Vagina (tissue), 2 donors: ENCODE measurements at regions not wholly inside any gene's neighbourhood (a gene's known extent, or its start where the extent isn't known, plus 50 kb on each side); places are given as distances from the start of the nearest gene placed in this dataset.

Experiments
- POLR2A ChIP-seq, 2 donors: fragments of 450-650 bp; IDR thresholded peaks; one replicate each; pipeline ENCODE4 v1.6.1; 2017; ENCODE audit warnings: antibody characterized with exemption in 2 of 2, mild to moderate bottlenecking in 2 of 2, moderate library complexity in 2 of 2
- POLR2AphosphoS5 ChIP-seq, 2 donors: sonication (generic); formaldehyde crosslinking; IDR thresholded peaks; one replicate each; pipeline ENCODE4 v1.9.0; 2017; ENCODE audit warnings: antibody characterized with exemption in 2 of 2, mild to moderate bottlenecking in 2 of 2, low read depth in 1 of 2; ENCODE audit not compliant: insufficient read depth in 1 of 2
- TF ChIP-seq, protein P1 (sequence below), 3 experiments: fragments of 450-650 bp in 2 of 3; fragments of 200-600 bp in 1 of 3; sonication (generic) in 1 of 3; IDR thresholded peaks; one replicate each; pipeline ENCODE4 v1.5.1; 2017 to 2019; ENCODE audit warnings: antibody characterized with exemption in 3 of 3, mild to moderate bottlenecking in 2 of 3, moderate library complexity in 2 of 3

- TF ChIP-seq, protein P1, sequence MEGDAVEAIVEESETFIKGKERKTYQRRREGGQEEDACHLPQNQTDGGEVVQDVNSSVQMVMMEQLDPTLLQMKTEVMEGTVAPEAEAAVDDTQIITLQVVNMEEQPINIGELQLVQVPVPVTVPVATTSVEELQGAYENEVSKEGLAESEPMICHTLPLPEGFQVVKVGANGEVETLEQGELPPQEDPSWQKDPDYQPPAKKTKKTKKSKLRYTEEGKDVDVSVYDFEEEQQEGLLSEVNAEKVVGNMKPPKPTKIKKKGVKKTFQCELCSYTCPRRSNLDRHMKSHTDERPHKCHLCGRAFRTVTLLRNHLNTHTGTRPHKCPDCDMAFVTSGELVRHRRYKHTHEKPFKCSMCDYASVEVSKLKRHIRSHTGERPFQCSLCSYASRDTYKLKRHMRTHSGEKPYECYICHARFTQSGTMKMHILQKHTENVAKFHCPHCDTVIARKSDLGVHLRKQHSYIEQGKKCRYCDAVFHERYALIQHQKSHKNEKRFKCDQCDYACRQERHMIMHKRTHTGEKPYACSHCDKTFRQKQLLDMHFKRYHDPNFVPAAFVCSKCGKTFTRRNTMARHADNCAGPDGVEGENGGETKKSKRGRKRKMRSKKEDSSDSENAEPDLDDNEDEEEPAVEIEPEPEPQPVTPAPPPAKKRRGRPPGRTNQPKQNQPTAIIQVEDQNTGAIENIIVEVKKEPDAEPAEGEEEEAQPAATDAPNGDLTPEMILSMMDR (IDR thresholded peaks at IDR 0.05), result no peak
- TF ChIP-seq POLR2A (IDR thresholded peaks at IDR 0.05) (no peak), POLR2AphosphoS5 (IDR thresholded peaks at IDR 0.05; ENCODE audit: insufficient read depth in 1 of 2, low read depth in 1 of 2) (no peak)
Observed at GRCh38 chr11:96940227-96940626, 550.4 kb downstream of the JRKL start.
